Effector memory CD4-positive, alpha-beta T cell (primary cell): ENCODE measurements at regions not wholly inside any gene's neighbourhood (a gene's known extent, or its start where the extent isn't known, plus 50 kb on each side); places are given as distances from the start of the nearest gene placed in this dataset.

Source experiments
- DNase-seq, 3 donors: peaks; one replicate each; pipeline ENCODE4 v3.0.0-alpha.2; 2020
- H3K27ac ChIP-seq: 2 replicates; pipeline ENCODE4 v1.7.0; 2013; ENCODE audit warnings: mild to moderate bottlenecking, low read length, moderate library complexity; ENCODE audit not compliant: insufficient read depth, poor library complexity, severe bottlenecking
- H3K27me3 ChIP-seq: replicated peaks from 2 replicates; pipeline ENCODE4 v1.7.0; 2013; ENCODE audit warnings: mild to moderate bottlenecking, low read length; ENCODE audit not compliant: insufficient read depth, control insufficient read depth, poor library complexity, severe bottlenecking
- H3K36me3 ChIP-seq: 2 replicates; pipeline ENCODE4 v1.7.0; 2013; ENCODE audit warnings: mild to moderate bottlenecking, low read length, moderate library complexity; ENCODE audit not compliant: control insufficient read depth, insufficient read depth
- H3K4me1 ChIP-seq: 2 replicates; pipeline ENCODE4 v1.7.0; 2013; ENCODE audit warnings: low read length, mild to moderate bottlenecking; ENCODE audit not compliant: control insufficient read depth, insufficient read depth, poor library complexity, severe bottlenecking
- H3K4me3 ChIP-seq: 2 replicates; pipeline ENCODE4 v1.7.0; 2013; ENCODE audit warnings: low read length, low read depth, mild to moderate bottlenecking; ENCODE audit not compliant: insufficient read depth, poor library complexity, severe bottlenecking
- H3K9me3 ChIP-seq: 2 replicates; pipeline ENCODE4 v1.7.0; 2013; ENCODE audit warnings: mild to moderate bottlenecking, low read length, moderate library complexity; ENCODE audit not compliant: control insufficient read depth

DNA sequence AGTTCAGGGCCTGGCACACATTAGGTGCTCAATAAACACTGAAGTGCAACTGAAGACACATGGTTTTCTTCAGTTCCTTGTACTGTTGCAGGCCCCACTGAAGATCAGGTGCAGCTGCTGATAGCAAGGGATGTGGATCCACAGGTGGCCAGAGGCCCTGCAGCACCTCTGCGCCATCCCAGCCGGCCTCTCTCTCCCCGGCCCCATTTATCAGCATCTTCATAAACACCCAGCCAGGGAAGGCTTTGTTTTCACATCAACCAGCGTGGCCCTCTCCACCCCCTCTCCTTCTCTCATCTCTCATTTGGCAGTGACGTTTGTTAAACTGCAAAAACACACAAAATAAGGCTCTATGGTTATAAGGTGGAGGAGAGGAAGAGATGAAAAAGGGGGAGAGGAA lies 528.8 kb downstream of the BUD13 start:
- H3K4me3 ChIP-seq, result no peak overlapping the region
- H3K27ac ChIP-seq, result no peak overlapping the region
- H3K9me3 ChIP-seq, result no peaks in the 10 kb centered on the region
- no peak for DNase-seq
- H3K27me3 ChIP-seq, result no peaks in the 10 kb centered on the region
- no peaks in the 10 kb centered on the region for H3K36me3 ChIP-seq
- no peaks in the 10 kb centered on the region for H3K4me1 ChIP-seq

DNA sequence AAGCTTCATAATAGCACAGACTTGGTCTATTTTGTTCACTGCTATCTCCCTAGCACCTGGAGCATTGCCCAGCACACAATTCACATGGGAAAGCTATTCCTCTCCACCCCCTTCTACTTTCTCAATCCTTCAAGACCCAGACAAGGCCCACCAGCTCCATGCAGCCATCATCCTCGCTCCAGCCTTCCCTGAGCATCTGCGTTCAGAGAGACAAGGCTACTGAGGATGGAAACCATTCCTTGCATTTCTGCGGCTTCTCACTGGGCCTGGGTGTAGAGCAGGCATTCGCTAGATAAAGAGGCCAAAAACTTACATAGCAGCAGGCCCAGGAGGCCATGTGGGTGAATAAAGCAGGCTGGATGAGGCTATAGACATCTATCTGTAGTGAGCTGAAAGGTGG lies 530.8 kb downstream of the BUD13 start:
- no peak overlapping the region for H3K27ac ChIP-seq
- no peak overlapping the region for H3K4me3 ChIP-seq
- H3K27me3 ChIP-seq, result no peaks in the 10 kb centered on the region
- H3K36me3 ChIP-seq, result no peaks in the 10 kb centered on the region
- H3K9me3 ChIP-seq, result no peaks in the 10 kb centered on the region
- H3K4me1 ChIP-seq, result no peaks in the 10 kb centered on the region
- DNase-seq, result no peak

DNA sequence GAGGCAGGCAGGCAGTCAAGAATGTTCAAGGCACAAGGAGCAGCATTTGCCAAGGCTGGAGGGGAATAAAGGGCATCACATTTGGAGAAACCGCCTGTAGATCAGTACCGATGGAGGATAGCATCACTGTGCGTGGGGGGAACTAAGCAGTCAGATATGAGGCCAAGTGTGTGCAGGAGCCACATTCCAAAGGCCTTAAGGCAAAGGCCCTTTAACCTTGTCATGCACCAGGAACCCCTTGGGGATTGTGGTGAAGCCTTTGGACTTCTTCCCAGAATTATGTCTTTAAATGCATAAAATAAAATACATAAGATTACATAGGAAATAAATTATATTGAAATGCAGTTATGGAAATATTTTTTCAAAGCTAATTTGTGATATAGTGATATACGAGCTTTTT lies 532.1 kb downstream of the BUD13 start:
- Histone ChIP-seq H3K36me3 (no peaks in the 10 kb centered on the region), H3K27me3 (no peaks in the 10 kb centered on the region), H3K4me1 (no peaks in the 10 kb centered on the region), H3K27ac (no peak overlapping the region), H3K9me3 (no peaks in the 10 kb centered on the region), H3K4me3 (no peak overlapping the region)
- no peak for DNase-seq

DNA sequence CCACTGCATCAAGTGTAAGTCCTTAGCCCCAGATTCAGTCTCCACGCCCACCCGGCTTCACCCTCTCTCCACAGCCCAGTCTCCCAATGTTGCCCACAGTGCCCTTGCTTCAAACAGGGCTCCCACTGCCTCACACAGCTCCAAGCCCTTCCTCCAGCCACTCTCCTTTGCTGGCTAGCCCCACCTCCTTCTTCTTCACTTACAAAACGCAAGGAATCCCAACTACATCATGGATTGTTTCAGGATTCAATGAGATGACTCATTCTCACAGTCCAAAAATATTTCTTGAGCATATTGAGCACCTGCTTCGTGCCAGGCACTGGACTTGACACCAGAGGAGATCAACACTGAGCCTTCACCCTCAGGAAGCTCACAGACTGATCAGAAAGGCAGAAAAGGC lies 533.5 kb downstream of the BUD13 start:
- Histone ChIP-seq H3K27me3 (no peaks in the 10 kb centered on the region), H3K9me3 (no peaks in the 10 kb centered on the region), H3K36me3 (no peaks in the 10 kb centered on the region), H3K27ac (no peak overlapping the region), H3K4me3 (no peak overlapping the region), H3K4me1 (no peaks in the 10 kb centered on the region)
- DNase-seq, result no peak

DNA sequence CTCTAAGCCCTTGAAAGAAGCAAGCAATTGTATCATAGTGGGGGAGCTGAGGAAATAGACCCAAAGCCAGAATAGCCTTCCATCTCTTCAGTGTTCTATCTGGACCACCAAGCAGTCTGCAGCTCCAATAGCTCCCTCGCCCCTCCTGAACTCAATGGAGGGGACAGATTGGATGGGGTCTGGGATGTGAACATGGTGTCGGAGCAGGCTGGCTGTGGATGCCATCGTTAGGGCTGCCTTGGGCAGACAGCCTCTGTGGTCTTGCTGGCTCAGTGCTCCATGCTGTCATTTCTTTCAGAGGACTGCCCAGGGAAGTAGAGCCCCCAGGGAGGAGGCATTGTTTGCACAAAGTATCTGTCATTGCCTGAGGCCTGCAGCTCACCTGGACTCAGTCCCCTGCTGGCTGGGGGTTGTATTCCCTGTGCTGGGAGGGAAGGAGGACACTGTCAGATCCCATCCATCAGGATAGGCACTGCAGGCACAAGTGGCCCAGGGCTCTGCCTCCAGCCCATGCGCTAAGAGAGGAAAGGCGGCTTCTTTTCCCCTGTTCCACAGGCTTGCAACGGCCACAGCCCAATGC lies 537.7 kb downstream of the BUD13 start:
- H3K27ac ChIP-seq, result no peak overlapping the region
- H3K4me3 ChIP-seq, result no peak overlapping the region
- H3K36me3 ChIP-seq, result no peaks in the 10 kb centered on the region
- no peak for DNase-seq
- no peaks in the 10 kb centered on the region for H3K27me3 ChIP-seq
- no peaks in the 10 kb centered on the region for H3K4me1 ChIP-seq
- no peaks in the 10 kb centered on the region for H3K9me3 ChIP-seq

DNA sequence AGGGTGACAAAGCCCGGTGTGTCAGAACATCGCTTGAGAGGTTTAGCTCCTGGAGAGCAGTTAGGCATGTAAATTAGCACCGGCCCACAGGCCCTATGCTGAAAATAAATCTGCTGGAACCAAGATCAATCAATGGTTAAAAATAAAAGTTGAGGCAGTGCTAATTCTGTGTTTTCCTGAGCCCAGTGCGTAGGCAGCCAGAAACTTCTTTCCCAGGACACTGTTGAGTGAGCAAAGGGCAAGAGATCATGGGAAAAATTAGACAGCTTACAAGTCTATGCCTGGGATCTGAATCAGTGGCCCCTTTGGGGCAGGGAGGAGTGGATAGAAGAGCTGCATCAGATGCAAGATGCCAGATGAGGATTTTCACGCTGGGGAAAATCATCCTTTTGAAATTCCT lies 539.2 kb downstream of the BUD13 start:
- Histone ChIP-seq H3K36me3 (no peaks in the 10 kb centered on the region), H3K4me1 (no peaks in the 10 kb centered on the region), H3K27me3 (no peaks in the 10 kb centered on the region), H3K4me3 (no peak overlapping the region), H3K27ac (no peak overlapping the region), H3K9me3 (no peaks in the 10 kb centered on the region)
- DNase-seq, result no peak

DNA sequence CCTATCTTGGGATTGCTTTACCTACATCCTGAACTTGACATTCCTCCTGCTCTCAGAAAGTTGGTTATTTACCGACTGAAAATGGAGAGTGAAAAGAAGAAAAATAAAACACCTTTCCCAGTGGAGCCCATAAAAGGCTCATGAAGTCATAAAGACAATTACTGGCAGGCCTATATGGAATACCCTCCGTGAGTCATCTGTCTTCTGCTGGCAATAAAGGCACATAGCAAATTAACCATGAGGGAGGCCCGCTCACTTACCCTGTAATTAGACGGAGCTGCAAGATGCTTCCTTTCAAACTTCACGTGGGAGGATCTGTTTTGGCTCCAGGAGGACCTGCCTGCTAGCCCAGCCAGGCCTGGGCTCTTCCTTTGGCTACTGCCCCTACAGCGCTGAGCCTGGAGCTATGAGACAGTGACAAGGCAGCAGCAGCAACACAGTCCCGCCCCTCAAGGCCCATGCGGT lies 540.4 kb downstream of the BUD13 start:
- no peak overlapping the region for H3K27ac ChIP-seq
- H3K9me3 ChIP-seq, result no peaks in the 10 kb centered on the region
- no peaks in the 10 kb centered on the region for H3K4me1 ChIP-seq
- H3K36me3 ChIP-seq, result no peaks in the 10 kb centered on the region
- H3K27me3 ChIP-seq, result no peaks in the 10 kb centered on the region
- no peak overlapping the region for H3K4me3 ChIP-seq
- no peak for DNase-seq

DNA sequence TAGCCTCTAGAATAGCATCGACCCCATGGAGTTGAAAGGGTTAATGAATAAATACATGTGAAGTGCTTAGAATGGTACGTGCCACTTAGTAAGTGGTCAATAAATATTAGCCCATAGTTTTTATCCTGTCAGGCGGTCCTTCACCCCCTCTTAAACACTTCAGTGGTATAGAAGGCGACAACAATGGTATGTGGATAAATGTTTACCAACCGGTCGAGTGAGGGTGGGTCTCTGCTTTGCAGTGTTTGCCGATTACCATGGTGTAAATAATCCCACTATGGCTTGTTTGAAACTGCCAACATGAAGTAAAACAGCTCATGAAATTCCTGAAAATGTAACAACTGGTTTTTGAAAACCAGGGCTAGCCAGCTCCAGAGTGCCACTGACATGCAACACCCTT lies 541.2 kb downstream of the BUD13 start:
- Histone ChIP-seq H3K36me3 (no peaks in the 10 kb centered on the region), H3K4me3 (no peak overlapping the region), H3K27ac (no peak overlapping the region), H3K4me1 (no peaks in the 10 kb centered on the region), H3K9me3 (no peaks in the 10 kb centered on the region), H3K27me3 (no peaks in the 10 kb centered on the region)
- DNase-seq, result no peak

DNA sequence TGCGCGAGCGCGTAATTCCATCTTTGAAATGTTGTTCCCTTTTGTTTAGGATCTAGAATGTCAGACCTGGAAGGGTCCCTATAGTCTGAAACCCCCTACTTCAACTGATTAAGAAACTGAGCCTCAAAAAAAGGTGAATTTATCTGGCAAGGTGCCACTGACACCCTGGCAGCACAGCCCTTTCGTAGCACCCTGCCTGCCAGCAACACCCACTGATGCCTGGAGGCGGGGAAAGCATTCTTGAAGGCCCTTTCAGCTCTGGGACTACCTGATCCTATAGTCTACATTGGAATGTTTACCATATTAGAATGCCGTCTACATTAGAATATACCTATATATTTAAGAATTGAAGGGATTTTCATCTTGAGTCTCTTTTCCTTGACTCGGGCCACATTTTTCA lies 542.3 kb downstream of the BUD13 start:
- Histone ChIP-seq H3K27ac (no peak overlapping the region), H3K27me3 (no peaks in the 10 kb centered on the region), H3K9me3 (no peaks in the 10 kb centered on the region), H3K4me3 (no peak overlapping the region), H3K4me1 (no peaks in the 10 kb centered on the region), H3K36me3 (no peaks in the 10 kb centered on the region)
- no peak for DNase-seq

DNA sequence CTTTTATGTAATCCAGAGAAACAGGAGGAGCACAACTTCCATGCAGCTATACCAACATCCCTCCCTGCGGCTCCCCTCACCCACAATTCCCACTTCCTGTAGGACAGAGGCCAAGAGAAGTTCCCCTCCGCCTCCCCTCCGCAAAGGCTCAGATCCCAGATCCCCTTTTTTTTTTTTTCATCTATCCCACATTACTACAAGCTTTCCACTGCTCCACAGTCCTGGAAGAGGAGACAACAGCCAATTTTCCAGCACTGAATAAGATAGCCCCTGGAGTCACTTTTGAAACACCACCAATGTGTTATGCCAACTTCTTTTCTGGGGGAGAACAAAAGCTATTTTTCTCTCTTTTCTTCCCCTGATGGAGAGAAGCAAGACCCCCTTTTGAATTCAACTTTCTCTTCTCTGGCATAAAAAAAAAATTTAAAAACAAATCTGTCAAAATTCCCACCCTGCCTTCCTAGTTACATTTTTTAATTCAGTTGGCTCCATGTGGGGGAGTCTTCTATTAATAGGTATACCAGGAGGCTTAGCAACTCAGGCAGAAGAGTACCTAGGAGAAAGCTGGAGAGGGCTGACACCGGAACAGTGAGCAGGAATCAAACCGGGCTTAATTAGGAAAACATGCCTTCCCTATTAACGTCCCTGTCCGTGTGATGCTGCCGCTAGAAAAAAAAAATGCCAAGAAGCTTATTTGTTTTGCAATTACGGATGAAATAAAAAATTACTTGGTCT lies 543.4 kb downstream of the BUD13 start:
- no peak for DNase-seq
- Histone ChIP-seq H3K36me3 (no peaks in the 10 kb centered on the region), H3K4me1 (no peaks in the 10 kb centered on the region), H3K4me3 (no peak overlapping the region), H3K27me3 (no peaks in the 10 kb centered on the region), H3K27ac (no peak overlapping the region), H3K9me3 (no peaks in the 10 kb centered on the region)
